Hematopoietic multipotent progenitor cell treated with erythropoietin and hydrocortisone succinate and interleukin-3 and kit ligand, for 8 days (in vitro differentiated cells): ENCODE measurements at regions not wholly inside any gene's neighbourhood (a gene's known extent, or its start where the extent isn't known, plus 50 kb on each side); places are given as distances from the start of the nearest gene placed in this dataset.
"Not testable (repeated sequence)": the region's sequence is repeated elsewhere in the genome, so short reads cannot be mapped to it uniquely, and the experiment has no call there.

ENCODE experiments used
- DNase-seq: peaks from one replicate; pipeline ENCODE4 v3.0.0-alpha.2; 2015

DNA sequence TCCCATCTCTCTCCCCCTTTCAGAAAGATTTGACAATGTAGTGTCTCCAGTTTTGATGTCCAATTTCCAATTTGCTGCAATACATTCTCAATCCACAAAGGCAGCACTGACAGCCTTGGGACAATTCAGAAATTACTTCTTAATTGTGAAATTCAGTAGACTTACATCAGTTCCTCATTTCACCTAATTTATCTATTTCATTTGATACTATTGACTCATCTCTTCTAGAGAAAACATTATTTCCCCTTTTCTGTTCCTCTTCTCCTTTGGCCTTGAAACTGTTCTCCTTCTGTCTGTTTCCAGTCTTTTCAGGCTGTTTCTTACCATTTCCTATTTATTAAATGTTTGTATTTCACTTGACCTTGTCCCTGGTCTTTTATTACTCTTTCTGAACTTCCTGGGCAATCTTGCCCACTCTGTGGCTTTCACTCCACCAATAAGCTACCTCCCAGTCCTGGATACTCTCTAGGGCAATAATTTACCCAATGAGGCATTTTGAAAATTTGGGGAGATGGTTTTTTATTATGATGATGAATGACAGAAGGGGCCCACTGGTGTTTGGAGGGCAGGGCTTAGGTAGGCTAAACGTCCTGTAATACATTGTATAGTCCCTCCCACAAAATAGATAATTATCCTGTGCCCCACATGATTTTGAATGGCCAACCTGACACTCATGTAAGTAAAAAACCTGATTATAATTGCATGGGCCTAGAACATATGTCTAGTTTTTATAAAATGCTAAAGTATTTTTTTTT, 498.0 kb upstream of the BOD1L1 start:
- peak; percentile 6 for DNase-seq

DNA sequence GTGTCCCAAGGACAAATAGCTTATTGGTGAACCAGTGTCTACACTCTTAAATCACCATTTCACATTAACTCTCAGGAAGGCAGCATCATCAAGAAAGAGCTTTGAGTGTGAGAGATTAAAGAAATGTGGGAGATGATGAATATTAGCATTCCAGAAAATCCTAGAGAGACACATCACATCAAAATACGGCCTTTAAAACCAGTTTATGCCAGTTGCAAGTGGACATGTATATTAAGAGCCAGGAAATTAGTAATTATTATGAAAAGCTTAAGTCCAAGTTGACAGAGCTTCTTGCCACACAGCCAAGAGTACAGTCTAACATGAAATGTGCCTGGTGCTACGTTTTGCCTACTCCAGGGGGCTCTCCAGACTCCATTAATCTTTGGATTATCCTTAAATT, 503.0 kb upstream of the BOD1L1 start:
- no peak for DNase-seq

DNA sequence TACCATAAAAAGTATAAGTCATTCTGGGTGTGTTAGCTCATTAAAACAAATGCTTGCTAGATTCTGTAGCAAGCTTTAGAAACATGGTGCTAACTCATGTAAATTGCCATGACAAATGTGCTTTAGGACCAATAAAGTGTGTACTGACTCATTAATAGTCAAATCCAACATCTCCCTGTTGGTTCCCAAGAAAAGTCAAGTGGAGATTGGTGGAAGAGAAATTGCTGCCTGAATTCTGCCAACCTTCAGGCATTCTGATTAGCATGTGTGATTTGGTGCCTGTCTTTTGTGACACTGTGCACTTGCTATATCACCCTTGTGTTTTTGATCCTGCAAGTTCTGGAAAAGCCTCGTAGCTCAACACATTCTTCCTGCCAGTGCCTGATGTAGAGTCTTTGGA, 503.8 kb upstream of the BOD1L1 start:
- no peak for DNase-seq

DNA sequence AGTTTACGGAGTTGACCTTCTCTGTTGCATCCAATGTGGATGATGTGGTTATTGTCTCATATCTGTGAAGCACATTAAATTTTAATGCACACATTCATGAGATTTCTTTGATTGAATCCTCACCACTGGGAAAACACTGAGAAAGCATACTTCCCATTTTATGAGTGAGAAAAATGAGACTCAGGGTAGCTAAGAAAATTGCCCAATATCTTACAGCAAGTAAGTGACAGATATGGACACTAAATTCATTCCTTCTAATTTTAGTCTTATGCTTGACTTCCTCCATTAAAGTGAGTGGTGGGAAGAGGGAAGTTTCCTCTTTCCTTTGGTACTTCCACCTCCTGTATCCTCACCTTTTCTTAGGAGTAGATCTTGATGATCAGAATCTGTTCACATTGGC, 504.8 kb upstream of the BOD1L1 start:
- DNase-seq: no peak

DNA sequence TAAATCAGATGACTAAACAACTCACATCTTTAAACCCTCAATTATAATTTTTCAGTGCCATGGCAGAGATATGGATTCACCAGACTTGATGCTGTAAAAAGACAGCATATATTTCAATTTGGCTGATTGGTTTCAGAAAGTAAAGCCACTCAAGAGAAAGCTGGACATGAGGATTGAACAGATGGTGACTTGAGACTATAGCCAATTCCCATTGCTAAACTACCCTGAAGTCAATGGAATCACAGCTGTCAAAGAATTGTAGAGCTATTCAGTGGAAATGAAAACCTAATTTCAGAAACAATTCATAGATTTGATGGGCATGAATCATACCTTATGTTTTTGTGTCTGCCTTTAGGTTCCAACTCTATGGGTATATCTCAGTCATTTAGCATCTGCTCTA, 510.6 kb upstream of the BOD1L1 start:
- no peak for DNase-seq

DNA sequence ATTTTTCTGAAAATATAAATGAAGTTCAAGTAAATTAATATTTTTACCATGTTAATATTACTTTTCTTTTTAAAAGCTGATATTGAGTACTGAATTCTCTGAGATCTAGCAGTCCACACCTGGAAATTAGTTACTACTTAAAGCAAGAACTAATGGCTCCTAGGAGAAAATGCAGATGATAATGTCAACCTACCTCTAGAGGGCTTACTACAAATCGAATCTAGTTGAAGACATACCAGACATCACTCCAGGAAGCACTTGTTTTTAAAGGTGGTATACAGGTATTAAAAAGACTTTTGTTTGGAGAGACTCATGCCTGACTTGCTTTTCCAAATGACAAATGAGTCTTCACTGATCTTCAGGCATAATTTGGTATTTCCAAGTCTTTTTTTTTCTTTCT, 516.4 kb upstream of the BOD1L1 start:
- no peak for DNase-seq

DNA sequence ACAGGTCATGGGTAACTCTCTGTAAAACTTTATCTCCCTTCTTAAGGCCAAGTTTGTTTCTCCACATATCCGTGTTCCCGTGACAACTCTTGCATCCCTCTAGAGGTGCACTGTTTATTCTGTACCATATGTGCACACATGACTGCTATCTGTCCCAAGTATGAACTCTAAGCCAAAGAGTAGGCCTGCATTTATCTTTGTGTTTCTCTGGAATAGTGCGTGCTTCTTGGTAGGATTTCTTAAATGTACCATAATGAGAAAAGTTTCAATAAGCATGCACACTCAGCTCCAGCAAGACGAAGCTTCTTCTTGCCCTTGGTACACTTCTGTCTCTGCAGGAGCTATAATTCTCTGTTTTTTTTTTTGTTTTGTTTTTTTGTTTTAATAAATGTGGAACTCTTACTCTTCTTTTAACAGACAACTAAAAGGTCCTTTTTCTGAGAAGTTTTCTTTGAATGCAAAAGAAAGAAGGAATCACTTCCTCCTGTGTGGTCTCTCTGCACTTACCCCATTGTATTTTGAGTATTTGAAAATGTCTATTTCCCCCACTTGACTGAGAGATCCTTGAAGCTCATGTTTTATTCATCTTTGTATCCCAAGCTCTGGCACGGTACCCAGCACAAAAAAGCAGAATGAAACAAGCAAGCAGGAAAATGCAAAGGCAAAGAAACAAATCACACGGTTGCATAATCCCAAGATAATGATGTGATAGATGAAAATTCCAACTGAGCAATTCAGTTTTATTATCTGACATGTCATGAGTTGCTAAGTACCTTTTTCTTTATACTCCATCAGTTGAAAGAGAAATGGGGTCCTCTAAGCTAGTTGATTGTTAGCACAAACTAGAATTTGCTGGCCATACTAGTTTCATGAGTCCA, 521.9 kb upstream of the BOD1L1 start:
- DNase-seq: no peak

DNA sequence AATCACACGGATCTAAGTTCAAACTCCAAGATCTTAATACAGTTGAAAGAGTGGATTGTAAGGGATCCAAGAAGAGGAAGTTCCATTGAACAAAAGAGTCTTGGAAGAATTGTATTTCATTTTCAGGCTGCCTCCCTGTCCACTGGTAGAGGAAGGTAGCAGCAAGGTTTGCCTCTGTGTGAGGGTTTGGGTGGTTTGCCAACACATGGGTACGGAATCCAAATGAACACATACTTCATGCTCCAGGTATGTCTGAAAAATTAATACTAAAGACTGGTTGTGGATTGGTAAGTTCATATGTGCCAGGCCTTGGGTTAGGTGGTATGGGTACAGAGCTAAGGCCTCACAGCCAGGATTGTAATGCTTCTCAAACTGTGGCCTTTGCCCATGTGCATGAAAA, 523.6 kb upstream of the BOD1L1 start:
- no peak for DNase-seq

DNA sequence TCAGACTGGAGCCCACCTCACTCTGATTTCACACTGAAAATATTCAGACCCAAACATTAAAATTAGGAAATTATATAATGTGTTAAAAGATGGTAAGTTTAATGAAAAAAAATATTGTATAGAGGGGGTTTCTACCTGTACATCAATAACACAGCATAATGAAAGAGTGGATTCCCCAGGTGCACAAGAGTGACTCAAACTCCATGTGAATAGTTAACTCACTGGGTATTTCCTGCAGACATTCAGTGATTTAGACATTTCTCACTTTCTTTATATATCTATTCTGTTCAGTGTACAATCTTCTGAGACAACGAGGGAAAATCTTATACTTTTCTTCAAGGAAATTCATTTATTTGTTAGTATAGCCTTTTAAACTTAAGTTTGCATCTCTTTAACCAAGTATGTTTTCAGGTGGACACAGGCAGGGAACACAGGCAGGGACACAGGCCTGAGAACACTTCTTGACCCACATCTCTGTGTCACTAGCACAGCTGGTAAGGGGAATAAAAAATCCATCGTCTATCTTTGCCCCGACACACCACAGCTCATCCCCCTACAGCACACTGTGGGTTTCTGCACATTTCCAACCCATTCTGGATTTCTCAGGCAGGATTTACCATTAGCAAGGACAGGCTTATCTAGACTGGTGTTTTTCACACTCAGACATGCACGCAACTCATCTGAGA, 525.5 kb upstream of the BOD1L1 start:
- DNase-seq: no peak

DNA sequence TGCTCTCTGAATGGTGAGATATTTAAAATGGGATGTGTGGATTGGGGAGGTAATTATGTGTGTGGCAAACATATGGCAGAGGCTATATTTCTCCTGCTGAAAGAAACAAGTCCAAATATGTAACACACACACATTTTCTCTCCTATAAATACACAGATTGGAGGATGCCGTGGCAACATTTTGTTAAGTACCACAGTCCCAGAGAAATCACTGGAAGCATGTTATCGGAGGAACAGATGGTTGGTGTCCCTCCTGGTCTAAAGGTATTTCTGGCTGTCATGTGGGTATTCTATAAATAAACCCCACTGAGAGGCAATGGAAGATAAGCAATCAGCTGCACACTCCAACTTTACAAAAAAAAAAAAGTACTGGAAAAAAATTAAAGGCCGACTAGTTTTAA, 528.3 kb upstream of the BOD1L1 start:
- no peak for DNase-seq

DNA sequence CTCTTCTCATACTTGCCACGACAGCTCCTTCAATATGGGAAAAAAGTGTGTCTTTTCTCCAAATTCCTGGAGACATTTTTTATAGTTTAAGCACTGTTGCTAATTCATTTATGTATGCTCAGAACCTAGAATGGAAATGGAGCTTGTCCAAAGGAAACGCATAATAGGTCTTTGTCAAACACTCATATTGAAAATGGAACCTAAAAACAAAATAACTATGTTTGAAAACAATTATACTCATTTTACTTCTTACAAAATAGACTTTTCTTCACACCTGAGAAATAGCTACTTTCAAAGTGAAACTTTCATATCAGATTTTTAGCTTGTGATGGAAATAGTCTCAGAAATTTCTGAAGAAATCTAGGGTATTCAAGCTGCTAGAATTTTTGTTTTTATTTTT, 529.7 kb upstream of the BOD1L1 start:
- no peak for DNase-seq

DNA sequence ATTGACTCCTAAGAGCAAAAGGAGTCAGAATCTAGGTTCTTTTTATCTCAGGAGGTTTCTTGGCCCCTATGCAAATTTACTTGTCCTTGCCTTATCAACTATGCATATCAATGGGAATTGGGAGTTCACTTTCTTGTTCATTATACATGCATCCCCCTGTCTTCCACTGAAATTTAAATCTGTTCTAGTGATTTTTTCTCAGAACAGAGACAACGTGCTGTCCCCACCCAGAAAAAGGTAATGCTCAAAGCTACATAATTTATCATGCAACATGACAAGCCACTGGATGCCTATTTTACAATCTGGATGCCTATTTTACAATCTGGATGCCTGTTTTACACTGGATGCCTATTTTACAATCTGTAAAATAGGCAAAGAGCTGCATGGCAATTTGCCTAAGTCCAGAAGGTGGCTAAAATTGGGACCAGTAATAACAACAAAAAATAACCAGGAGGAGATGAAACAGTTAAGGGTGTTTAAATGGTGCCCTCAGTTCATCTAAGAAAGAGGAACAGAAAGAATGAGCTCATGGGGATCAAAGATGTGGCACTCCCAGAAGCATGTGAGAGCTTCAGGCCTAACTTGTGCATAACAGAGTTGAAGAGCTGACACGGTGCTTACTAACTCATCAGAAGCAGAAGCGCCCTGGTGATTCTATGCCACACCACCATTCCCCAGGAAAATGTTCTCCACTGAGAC, 537.8 kb upstream of the BOD1L1 start:
- no peak for DNase-seq

DNA sequence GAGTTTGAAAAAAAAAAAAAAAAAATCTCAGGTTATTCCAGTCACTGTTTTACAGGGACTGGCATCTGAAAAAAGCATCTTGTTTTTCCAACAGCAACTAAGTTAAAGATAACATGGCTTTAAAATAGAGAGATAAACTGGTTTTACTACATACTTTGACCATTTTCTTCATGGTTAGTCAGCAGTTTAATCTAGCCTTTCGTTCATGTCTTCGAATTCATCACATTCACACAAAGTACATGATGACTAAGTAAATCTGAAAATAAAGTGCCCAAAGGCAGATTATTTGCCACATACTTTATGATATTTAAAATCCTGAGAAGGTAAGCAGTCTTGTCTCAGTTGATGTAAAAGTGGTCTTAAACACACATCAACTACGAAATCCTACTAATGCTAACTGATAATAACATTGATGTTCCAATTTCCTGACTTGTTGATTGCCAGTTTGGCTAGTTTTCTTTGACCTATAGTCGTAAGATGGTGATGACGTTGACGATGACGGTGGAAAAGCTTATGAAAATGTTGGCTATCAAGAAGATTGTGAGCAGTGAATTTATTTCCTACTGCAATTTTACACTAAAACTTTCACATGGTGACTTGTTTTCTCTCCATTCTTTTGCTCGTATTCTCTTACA, 540.5 kb upstream of the BOD1L1 start:
- DNase-seq: no peak

DNA sequence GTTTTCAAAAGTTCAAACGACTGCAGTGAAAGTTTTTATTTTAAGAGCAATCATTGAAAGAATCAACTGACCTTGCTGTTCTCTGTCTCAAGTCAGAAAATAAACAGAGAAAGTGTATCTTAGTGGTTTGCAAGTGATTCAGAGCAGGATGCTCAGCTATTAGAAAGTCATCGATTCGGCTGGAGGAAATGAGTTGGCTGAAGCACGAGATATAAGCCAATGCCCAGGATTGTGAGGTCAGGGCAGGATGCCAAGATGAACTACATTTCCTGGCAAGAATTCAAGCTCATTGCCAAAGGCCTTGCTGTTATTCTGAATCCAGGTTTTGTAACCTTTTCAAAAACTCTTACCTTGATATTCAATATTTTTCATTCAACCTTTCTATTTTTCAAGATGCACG, 541.4 kb upstream of the BOD1L1 start:
- DNase-seq: peak; percentile 52

DNA sequence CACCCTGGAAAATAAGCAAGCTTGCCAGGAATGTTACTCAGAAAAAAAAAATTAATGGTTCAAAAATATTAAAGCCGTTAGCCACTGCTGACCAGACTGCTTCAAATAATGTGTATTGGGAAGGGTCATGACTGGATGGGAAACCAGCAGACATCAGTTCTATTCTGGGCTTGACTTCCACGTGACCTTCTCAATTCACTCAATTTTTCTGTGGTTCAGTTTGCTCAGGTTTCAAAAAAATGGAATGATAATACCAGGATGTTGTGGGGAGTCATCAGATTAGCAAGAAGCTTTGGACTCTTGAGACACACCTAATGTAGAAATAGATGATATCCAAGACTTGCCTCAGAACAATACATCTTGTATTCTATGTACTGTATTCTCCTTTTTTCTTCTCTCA, 541.9 kb upstream of the BOD1L1 start:
- no peak for DNase-seq

DNA sequence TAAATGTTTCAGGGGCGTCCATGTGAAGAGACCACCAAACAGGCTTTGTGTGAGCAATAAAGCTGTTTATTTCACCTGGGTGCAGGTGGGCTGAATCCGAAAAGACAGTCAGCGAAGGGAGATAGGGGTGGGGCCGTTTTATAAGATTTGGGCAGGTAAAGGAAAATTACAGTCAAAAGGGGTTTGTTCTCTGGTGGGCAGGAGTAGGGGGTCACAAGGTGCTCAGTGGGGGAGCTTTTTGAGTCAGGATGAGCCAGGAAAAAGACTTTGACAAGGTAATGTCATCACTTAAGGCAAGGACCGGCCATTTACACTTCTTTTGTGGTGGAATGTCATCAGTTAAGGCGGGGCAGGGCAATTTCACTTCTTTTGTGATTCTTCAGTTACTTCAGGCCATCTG, 542.4 kb upstream of the BOD1L1 start:
- DNase-seq: not testable (repeated sequence)

DNA sequence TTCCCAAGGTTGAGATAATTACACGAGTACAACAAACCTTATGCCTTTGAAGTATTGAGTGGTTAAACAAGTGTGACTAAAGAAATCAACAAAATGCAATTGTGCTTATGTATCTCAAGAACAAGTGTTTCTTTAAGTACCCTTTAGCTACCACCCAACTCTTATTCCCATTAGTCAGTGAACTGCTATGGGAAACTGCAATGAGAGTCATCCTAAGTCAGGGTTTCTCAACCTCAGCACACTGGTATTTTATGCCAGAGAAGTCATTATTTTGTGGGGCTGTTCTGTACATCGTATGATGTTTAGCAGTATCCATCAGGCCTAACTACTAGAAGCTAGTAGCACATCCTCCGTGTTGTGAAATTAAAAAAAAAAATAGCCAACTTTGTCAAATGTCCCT, 549.1 kb upstream of the BOD1L1 start:
- no peak for DNase-seq

DNA sequence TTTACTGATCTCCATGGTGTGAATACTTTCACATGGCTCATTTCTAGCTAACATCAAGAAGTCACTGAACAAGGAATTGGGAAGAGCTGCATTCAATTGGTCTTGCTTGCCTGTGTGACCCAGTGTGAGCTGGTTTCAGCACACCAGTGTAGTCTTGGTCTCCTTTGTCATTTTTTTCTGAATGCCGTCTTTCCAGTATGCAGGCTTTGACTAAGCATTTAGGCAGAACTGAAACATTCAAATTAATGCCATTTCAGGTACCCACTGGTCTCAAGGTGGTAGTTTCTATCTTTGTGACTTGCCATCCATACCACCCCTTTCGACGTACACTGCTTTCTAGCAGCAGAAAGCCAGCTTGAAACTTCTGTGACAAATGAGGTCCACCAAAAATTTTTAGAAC, 550.5 kb upstream of the BOD1L1 start:
- DNase-seq: no peak

DNA sequence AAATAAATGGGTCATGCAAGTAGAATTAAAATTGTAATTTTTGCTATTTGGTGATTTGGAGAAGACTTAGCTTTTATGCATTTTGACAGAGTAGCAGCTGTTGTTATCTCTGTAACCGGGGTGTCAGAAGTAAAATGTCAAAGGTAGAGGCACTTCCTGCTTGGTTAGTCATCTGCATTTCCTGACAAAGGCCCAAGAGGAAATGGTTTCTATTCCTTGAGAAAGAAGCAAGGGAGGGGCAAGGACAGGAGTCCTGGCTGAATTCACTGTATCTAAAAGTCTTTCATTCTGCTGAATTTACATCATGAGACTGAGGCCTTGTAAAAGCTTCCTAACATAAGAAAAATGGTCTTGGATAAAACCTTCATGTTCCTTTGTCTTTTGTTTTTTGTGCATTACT, 550.9 kb upstream of the BOD1L1 start:
- DNase-seq: no peak

DNA sequence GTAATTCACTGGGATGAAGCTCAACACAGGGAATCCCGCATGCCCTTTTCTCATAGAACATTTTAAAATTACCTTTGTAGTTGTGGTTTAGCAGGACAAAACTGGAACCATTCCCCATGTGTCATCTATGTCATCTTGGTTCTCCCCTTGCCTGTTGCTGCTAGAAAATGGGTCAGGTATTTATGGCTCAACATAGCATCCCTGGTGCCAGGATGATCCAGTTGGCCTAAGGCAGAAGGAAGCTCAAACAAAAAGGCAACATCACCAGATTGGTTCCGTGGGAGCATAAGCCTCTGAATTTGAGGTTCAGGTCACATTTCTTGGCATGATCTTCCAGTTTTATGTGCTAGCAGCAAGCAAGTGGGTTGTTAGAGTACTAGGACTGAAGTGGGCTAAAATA, 552.6 kb upstream of the BOD1L1 start:
- DNase-seq: no peak

DNA sequence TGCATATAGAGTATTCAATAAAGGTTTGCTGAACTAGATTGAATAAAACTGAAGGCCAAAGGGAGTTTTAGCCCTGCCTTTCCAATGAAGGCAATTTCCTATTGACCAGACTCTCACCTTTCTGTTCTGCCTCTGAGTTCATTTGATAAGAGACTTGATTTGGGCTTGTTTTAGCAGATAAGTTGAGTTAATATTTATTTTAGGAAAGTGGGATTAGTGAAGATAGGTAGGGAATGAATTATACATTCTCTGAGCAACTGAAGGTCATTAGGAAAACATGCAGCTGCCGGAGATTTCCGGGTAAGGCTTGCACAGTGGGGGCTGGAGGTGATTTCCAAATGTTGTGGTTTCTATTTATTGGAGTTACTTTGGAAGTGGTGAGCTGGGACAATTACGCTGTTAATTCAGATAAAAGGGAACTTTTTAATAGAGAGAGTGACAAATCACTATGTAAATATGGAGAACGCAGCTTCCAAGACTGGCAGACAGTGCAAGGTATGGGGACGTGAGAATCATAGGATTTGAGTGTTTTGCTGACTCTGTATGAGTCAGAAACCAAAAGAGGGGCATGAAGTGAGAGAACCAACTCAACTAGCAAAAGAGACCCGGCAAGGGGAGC, 553.6 kb upstream of the BOD1L1 start:
- DNase-seq: no peak

DNA sequence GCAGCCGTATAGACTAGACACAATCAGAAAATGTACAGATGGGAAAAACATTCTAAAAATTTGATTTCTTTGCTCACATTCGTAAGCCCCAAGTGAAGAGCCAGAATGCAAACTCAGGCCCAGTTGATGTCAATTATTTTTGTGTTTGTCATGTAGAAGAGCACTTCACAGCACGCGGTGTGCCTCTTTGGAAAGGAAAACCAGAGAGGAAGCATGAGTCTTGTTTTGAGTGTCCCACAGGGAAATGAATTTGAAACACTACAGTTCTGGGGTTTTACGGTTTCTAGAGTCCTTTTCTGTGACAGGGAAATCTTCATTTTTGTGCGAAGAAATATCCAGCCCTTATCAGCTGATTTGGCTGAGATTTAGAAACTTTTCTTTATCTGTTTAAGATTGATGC, 554.6 kb upstream of the BOD1L1 start:
- DNase-seq: no peak
